Kidney epithelial cell (primary cell): ENCODE measurements at regions not wholly inside any gene's neighbourhood (a gene's known extent, or its start where the extent isn't known, plus 50 kb on each side); places are given as distances from the start of the nearest gene placed in this dataset.

Source experiments
- DNase-seq: peaks from one replicate; pipeline ENCODE4 v3.0.0-alpha.2; 2010; ENCODE audit warnings: low read depth
- H3K27me3 ChIP-seq: 2 replicates; pipeline ENCODE4 v1.6.0; 2011; ENCODE audit warnings: low read length; ENCODE audit not compliant: control insufficient read depth, insufficient read depth
- H3K36me3 ChIP-seq: 2 replicates; pipeline ENCODE4 v1.5.1; 2011; ENCODE audit warnings: low read length; ENCODE audit not compliant: control insufficient read depth, insufficient read depth
- H3K4me3 ChIP-seq: 2 replicates; pipeline ENCODE4 v1.5.1; 2011; ENCODE audit warnings: low read depth, mild to moderate bottlenecking, control low read depth, low read length
- TF ChIP-seq, protein P1 (sequence below): IDR thresholded peaks from 2 replicates; pipeline ENCODE4 v1.5.1; 2011; ENCODE audit warnings: mild to moderate bottlenecking, moderate library complexity, low read length, control low read depth, inconsistent platforms; ENCODE audit not compliant: insufficient read depth, poor library complexity, severe bottlenecking

DNA sequence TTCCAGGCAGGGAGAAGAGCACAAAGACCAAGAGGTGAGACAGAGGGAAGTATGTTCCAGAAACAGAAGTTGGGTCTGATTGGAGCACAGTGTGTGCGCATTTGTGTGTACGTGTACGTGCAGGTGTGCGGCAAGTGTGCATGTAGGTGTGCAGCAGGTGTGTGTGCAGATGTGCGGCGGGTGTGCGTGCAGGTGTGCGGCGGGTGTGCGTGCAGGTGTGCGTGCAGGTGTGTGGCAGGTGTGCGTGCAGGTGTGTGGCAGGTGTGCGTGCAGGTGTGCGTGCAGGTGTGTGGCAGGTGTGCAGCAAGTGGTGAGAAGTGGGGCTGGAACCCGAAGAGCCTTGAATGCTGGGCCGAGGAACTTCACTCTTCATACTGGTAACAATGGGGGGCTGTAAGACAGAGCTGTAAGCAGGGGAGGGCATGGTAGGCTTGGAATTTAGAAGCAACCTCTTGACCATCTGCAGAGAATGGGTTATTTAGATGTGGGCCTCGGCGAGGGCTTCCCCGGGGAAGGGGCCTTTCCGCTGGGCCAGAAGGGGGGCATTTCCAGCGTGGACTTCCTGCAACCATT, 118.0 kb upstream of the WNT4 start:
- Histone ChIP-seq H3K27me3 (peaks cover 37% of the 10 kb centered on the region), H3K36me3 (no peaks in the 10 kb centered on the region), H3K4me3 (no peak overlapping the region)
- no peak for DNase-seq
- TF ChIP-seq, protein P1, sequence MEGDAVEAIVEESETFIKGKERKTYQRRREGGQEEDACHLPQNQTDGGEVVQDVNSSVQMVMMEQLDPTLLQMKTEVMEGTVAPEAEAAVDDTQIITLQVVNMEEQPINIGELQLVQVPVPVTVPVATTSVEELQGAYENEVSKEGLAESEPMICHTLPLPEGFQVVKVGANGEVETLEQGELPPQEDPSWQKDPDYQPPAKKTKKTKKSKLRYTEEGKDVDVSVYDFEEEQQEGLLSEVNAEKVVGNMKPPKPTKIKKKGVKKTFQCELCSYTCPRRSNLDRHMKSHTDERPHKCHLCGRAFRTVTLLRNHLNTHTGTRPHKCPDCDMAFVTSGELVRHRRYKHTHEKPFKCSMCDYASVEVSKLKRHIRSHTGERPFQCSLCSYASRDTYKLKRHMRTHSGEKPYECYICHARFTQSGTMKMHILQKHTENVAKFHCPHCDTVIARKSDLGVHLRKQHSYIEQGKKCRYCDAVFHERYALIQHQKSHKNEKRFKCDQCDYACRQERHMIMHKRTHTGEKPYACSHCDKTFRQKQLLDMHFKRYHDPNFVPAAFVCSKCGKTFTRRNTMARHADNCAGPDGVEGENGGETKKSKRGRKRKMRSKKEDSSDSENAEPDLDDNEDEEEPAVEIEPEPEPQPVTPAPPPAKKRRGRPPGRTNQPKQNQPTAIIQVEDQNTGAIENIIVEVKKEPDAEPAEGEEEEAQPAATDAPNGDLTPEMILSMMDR, result no peak

DNA sequence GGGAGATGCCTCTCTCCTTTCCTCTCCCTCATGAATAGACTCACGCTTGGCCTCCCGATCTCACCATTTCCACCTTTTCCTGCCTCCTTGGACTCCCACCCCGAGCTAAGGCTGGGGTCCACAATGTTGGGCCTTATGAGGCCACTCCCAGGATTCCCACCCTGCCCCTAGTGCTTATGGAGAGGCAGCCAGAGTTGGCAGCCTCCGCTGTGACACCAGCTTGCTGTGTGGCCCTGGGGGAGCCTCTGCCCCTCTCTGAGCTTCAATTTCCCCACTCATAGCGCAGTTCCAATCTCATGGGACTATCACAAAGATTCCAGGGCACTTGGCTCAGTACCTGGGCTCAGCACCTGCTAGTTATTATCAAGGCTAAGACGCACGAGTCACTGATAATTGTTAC, 118.7 kb upstream of the WNT4 start:
- no peaks in the 10 kb centered on the region for H3K36me3 ChIP-seq
- peaks cover 43% of the 10 kb centered on the region for H3K27me3 ChIP-seq
- DNase-seq, result no peak
- TF ChIP-seq, protein P1, result no peak
- H3K4me3 ChIP-seq, result no peak overlapping the region

DNA sequence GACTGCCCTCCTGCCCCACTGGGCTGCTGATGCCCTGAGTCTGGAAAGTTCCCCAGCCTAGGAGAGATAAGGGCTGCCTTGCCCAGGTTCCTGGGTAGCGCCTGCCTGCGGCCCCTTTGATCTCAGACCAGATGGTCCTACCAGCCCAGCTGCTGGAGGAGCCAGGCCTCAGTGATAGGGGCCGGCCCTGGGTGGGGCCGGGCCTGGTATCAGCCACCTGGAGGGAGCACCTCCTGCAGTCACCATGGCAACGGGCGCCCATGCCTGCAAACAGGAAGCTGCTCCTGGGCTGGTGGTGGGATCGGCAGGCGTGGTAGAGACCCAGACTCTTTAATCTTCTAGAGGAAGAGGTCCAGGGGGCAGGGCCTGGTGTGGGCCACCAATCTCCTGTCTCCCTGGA, 119.7 kb upstream of the WNT4 start:
- Histone ChIP-seq H3K27me3 (peaks cover 50% of the 10 kb centered on the region), H3K36me3 (no peaks in the 10 kb centered on the region), H3K4me3 (no peak overlapping the region)
- TF ChIP-seq, protein P1, result no peak
- no peak for DNase-seq

DNA sequence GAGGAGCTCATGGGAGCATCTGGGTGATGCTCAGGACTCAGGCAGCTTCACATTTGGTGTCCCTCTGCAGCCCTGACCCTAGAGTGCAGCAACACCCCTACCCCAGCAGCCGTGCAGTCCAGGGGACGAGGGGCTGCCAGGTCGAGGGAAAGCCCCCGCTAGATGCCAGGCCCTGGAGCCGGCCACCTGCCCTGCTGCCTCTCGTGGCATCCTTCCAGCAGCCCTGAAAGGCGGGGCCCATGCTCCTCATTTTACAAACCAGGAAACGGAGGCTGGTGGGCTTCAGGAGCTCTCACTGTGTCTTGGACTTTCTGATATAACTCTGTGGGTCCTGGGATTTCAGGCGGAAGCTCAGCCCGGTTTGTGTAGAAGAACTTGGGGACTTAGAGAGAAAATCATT, 120.5 kb upstream of the WNT4 start:
- TF ChIP-seq, protein P1, result no peak

DNA sequence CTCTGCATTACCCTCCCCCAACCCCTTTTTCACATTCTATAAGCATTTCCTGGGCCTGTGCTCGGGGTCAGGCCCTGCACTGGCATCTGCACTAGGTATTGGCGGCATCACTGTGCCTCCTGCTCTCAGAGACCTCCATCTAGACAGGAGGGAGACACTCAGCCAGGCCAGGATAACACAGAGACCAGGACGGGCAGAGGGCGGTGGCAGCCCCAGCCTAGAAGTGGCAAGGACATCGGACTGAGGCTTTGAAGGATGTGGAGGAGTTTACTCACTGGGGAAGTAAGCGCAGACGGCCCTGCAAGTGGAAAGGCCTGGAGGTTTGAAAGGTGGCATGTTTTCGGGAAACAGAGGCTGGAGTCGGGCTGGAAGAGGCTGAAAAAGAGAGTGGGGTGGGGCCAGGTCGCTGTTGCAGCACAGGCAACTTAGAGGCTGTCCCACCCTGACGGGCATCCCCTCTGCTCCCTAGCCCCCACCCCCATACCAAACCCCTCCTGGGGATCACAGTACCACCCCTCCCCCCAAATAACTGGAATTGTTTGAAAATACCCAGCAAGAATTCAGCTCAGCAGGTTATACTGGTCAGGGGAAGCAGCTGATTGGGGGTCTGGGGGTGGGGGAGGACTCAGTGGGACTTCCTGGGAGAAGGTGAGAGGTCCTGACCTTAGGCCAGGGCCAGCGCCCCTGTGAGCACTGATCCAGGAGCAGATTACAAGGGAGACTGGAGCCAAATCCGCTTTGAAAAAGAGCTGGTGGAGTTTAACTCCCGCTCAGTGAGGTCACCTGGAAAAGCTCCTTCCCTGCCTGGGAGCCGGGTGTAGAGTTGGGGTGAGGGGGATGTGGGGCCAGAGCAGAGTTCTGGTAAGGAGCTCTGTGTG, 121.8 kb upstream of the WNT4 start:
- DNase-seq, result no peak
- TF ChIP-seq, protein P1, result no peak
- peaks cover 50% of the 10 kb centered on the region for H3K27me3 ChIP-seq
- H3K4me3 ChIP-seq, result no peak overlapping the region
- H3K36me3 ChIP-seq, result no peaks in the 10 kb centered on the region

More for the DNA sequence above, 120.5 kb upstream of the WNT4 start:
- H3K27me3 ChIP-seq, result peaks cover 56% of the 10 kb centered on the region
- H3K36me3 ChIP-seq, result no peaks in the 10 kb centered on the region
- no peak for DNase-seq
- H3K4me3 ChIP-seq, result no peak overlapping the region

DNA sequence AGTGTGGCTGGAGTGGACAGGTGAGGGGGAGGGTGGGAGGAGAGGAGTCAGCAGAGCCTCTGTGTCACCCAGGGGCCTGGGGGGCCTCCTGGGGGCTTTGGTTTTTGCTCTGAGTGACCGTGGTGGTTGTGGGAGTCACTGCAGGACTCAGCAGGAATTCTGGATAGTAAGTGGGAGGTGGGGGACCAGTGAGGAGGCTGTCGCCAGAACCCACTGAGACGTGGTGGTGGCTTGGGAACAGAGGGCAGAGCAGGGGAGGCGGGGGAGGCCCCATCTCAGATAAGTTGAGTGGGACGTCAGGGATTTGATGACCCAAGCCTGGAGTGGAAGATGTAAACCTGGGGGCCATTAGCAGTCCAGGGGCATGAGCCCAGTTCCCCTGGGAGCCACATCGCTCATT, 123.2 kb upstream of the WNT4 start:
- Histone ChIP-seq H3K36me3 (no peaks in the 10 kb centered on the region), H3K4me3 (no peak overlapping the region), H3K27me3 (peaks cover 51% of the 10 kb centered on the region)
- TF ChIP-seq, protein P1, result no peak
- DNase-seq, result no peak
